ENCODE measurements at regions not wholly inside any gene's neighbourhood (a gene's known extent, or its start where the extent isn't known, plus 50 kb on each side); places are given as distances from the start of the nearest gene placed in this dataset.

DNA sequence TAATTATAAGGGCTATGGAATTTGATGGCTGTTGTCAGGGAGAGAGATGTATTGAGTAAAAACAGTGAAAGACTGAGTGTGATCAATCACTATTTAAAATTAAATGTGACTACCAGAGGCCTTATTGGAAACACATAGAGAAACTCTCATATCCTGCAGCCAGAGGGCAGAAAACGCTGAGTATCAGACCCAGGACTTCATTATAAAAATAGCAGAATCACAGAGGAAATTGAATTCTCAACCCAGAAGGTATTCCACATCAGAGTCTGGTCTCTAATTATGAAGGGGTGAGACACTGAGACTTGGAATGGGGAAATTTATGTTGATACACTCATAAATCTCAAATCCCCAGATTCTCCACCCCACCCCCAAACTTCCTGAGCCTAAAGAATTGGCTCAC lies 69.5 kb upstream of the IL6 start:
- no peaks in the 10 kb centered on the region for H3K9me3 Mint-ChIP-seq
- ATAC-seq (ENCODE audit: low read depth) (no peak), DNase-seq (no peak)
- peaks cover 78% of the 10 kb centered on the region for H3K4me1 Mint-ChIP-seq
- H3K4me3 Mint-ChIP-seq: peak overlapping the region; percentile 72
- no peak for TF ChIP-seq CTCF (IDR thresholded peaks at IDR 0.05)
- H3K36me3 Mint-ChIP-seq (ENCODE audit: low read depth): peaks cover 64% of the 10 kb centered on the region
- CTCF ChIA-PET: interaction anchor here (0.8 to 4.0 kb wide), 6 partner anchors 65 to 97 kb away, joined by 3 to 34 read pairs (median 6); partner anchors contain the start of gene IL6
- H3K27me3 Mint-ChIP-seq: no peaks in the 10 kb centered on the region
- peak overlapping the region; percentile 62 for H3K27ac Mint-ChIP-seq
- POLR2A ChIA-PET: interaction anchor here (0.8 to 8.9 kb wide), 4 partner anchors 15 to 94 kb away, joined by 3 to 215 read pairs (median 3); partner anchors contain the start of gene IL6
- intact Hi-C loops (cut with micrococcal nuclease): loop anchor here (1.0 kb wide), 2 partner anchors 69 to 125 kb away; no protein-coding TSS in a partner anchor

DNA sequence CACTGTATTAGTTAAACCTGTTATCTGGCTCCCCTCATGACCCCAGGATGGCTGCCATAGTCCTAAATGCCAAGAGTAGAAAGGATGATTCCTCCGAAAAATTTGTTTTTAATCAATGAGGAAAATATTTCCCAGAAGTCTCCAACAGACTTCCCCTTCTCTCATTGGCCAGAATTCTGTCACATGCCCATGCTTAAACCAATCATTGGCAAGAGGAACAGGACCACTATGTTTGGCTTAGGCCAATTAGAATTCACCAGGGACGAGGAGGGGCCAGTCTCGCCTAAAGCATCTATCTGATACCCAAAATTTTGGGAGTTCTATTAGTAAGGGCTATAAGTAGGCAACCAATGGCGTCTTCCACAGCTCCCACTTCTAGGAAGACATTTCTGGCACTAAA lies 71.2 kb upstream of the IL6 start:
- H3K9me3 Mint-ChIP-seq: no peaks in the 10 kb centered on the region
- CTCF ChIA-PET: interaction anchor here (1.7 to 4.0 kb wide), 4 partner anchors 67 to 95 kb away, joined by 3 to 34 read pairs (median 8); partner anchors contain the start of gene IL6

DNA sequence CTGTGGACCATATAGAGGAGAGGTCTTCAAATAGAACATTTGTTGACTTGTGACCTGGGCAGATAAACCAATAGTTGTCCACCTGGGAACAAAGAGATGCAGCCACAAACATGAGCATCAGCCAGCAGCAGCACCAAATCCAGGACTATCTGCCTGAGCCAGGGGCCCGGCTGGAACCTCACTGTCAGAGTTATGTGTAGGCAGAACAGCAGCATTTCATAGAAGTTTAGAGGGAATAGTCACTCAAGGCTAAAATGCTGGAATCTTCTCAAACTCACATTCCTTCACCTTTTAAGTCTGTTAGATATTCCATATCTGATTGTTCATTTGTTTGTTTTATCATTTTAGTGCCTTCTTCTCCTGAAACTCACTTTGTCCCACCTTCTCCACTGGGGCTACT lies 72.2 kb upstream of the IL6 start:
- peaks cover 51% of the 10 kb centered on the region for H3K4me1 Mint-ChIP-seq
- no peaks in the 10 kb centered on the region for H3K9me3 Mint-ChIP-seq
- H3K27me3 Mint-ChIP-seq: no peaks in the 10 kb centered on the region
- intact Hi-C loops (cut with micrococcal nuclease): no loop called here
- no peak for DNase-seq
- ChIA-PET POLR2A (interaction anchor here (1.1 to 8.9 kb wide), 2 partner anchors 70 to 71 kb away, joined by 3 to 215 read pairs; partner anchors contain the start of gene IL6), CTCF (interaction anchor here (1.2 to 4.0 kb wide), 3 partner anchors 9 to 72 kb away, joined by 3 to 34 read pairs (median 6); partner anchors contain the start of gene IL6)
- H3K4me3 Mint-ChIP-seq: no peak overlapping the region
- TF ChIP-seq CTCF (IDR thresholded peaks at IDR 0.05): no peak
- peak overlapping the region; percentile 26 for H3K27ac Mint-ChIP-seq
- ATAC-seq (ENCODE audit: low read depth): no peak
- peaks cover 78% of the 10 kb centered on the region for H3K36me3 Mint-ChIP-seq (ENCODE audit: low read depth)

More for the DNA sequence above, 71.2 kb upstream of the IL6 start:
- Mint-ChIP-seq H3K36me3 (ENCODE audit: low read depth) (peaks cover 76% of the 10 kb centered on the region), H3K4me3 (no peak overlapping the region), H3K27ac (no peak overlapping the region), H3K27me3 (no peaks in the 10 kb centered on the region), H3K4me1 (peaks cover 61% of the 10 kb centered on the region)
- TF ChIP-seq CTCF (IDR thresholded peaks at IDR 0.05): no peak
- no peak for DNase-seq
- ATAC-seq (ENCODE audit: low read depth): no peak
- intact Hi-C loops (cut with micrococcal nuclease): no loop called here
- POLR2A ChIA-PET: interaction anchor here (0.7 to 8.9 kb wide), 4 partner anchors 23 to 69 kb away, joined by 3 to 215 read pairs (median 4); partner anchors contain the start of gene IL6

GRCh38 chr7:22653951-22654350 lies 73.0 kb upstream of the IL6 start:
- ChIA-PET CTCF (interaction anchor here (0.9 kb wide), 1 partner anchor 129 kb away, joined by 4 read pairs; no protein-coding TSS in a partner anchor), POLR2A (interaction anchor here (0.7 to 1.1 kb wide), 2 partner anchors 9 to 72 kb away, joined by 3 read pairs; no protein-coding TSS in a partner anchor)
- no peak for TF ChIP-seq CTCF (IDR thresholded peaks at IDR 0.05)
- ATAC-seq (ENCODE audit: low read depth) (no peak), DNase-seq (no peak)
- Mint-ChIP-seq H3K9me3 (no peaks in the 10 kb centered on the region), H3K27me3 (no peaks in the 10 kb centered on the region), H3K36me3 (ENCODE audit: low read depth) (peaks cover 81% of the 10 kb centered on the region), H3K27ac (no peak overlapping the region), H3K4me1 (peaks cover 43% of the 10 kb centered on the region), H3K4me3 (no peak overlapping the region)
- intact Hi-C loops (cut with micrococcal nuclease): no loop called here

GRCh38 chr7:22651534-22652243 lies 75.3 kb upstream of the IL6 start:
- CTCF ChIA-PET: interaction anchor here (1.4 to 2.3 kb wide), 2 partner anchors 9 to 76 kb away, joined by 6 to 10 read pairs; partner anchors contain the start of gene IL6
- ATAC-seq (ENCODE audit: low read depth) (no peak), DNase-seq (no peak)
- Mint-ChIP-seq H3K36me3 (ENCODE audit: low read depth) (peaks cover 86% of the 10 kb centered on the region), H3K9me3 (peaks cover 10% of the 10 kb centered on the region), H3K4me1 (peaks cover 30% of the 10 kb centered on the region), H3K27ac (no peak overlapping the region), H3K27me3 (no peaks in the 10 kb centered on the region), H3K4me3 (no peak overlapping the region)
- intact Hi-C loops (cut with micrococcal nuclease): no loop called here
- no peak for TF ChIP-seq CTCF (IDR thresholded peaks at IDR 0.05)
- POLR2A ChIA-PET: interaction anchor here (0.7 to 1.8 kb wide), 5 partner anchors 11 to 76 kb away, joined by 3 to 5 read pairs (median 4); partner anchors contain the start of gene IL6

All from activated B cell treated with CpG ODN at 0.5 μM for 24 hours (primary cell).